HepG2 (cell line): ENCODE measurements at regions not wholly inside any gene's neighbourhood (a gene's known extent, or its start where the extent isn't known, plus 50 kb on each side); places are given as distances from the start of the nearest gene placed in this dataset.

ENCODE experiments used
- AHR ChIP-seq: IDR thresholded peaks from 2 replicates; pipeline ENCODE4 v1.6.1; 2018; ENCODE audit warnings: missing genetic modification reagents, missing compliant biosample characterization
- FOSL1 ChIP-seq: sonication (generic); formaldehyde crosslinking; IDR thresholded peaks from 2 replicates; pipeline ENCODE4 v1.9.0; 2021; ENCODE audit warnings: missing genetic modification reagents, borderline replicate concordance
- PRPF4 ChIP-seq: fragments of 200-400 bp; formaldehyde crosslinking; IDR thresholded peaks from 2 replicates; pipeline ENCODE4 v1.6.1; 2016; ENCODE audit warnings: low read length, low read depth; ENCODE audit not compliant: poor library complexity, severe bottlenecking
- RARA ChIP-seq: IDR thresholded peaks from 2 replicates; pipeline ENCODE4 v1.6.1; 2016; ENCODE audit warnings: missing genetic modification reagents, missing compliant biosample characterization
- RBM39 ChIP-seq: fragments of 200-400 bp; formaldehyde crosslinking; IDR thresholded peaks from one replicate; pipeline ENCODE4 v1.6.1; 2018; ENCODE audit warnings: antibody characterized with exemption, mild to moderate bottlenecking, low read depth, low read length; ENCODE audit not compliant: poor library complexity, severe bottlenecking
- ZHX2 ChIP-seq, 2 experiments: sonication (generic) in 1 of 2; formaldehyde crosslinking in 1 of 2; IDR thresholded peaks; 2 replicates each; pipeline versions ENCODE4 v1.6.1 to v1.9.0; 2014 to 2022; ENCODE audit warnings: antibody characterized with exemption in 1 of 2, borderline replicate concordance in 1 of 2, inconsistent platforms in 1 of 2, low read depth in 1 of 2, missing genetic modification reagents in 1 of 2
- TF ChIP-seq, protein P1 (sequence below): sonication (generic); formaldehyde crosslinking; IDR thresholded peaks from 2 replicates; pipeline ENCODE4 v1.4.0; 2020; ENCODE audit warnings: missing genetic modification reagents
- TF ChIP-seq, protein P2 (sequence below): sonication (generic); formaldehyde crosslinking; IDR thresholded peaks from 2 replicates; pipeline ENCODE4 v1.8.1; 2023; ENCODE audit warnings: mild to moderate bottlenecking, moderate library complexity, missing genetic modification reagents
- TF ChIP-seq, protein P3 (sequence below): sonication (generic); formaldehyde crosslinking; IDR thresholded peaks from 2 replicates; pipeline ENCODE4 v1.4.0; 2020; ENCODE audit warnings: missing genetic modification reagents

DNA sequence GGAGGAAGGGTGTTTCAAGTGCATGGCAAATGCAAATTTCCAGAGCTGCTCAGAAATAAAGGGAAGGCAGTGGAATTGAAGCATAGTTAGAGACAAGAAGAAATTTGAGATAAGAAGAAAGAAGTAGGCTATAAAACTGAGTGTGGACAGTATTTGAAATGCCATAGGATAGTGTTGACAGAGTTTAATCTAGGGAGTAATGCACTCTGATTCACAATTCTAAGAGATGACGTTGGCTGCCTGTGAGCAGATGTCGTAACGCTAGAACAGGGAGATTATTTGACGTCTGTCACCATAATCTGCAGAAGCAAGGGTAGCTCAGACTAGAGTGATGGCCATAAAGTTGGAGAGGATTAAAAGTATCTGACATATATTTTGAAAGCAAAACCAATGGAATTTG lies 389.9 kb upstream of the KIRREL3 start (continued):
- TF ChIP-seq ZHX2 (IDR thresholded peaks at IDR 0.05; ENCODE audit: low read depth) (no peak), ZHX2 (CRISPR knock-in tag; IDR thresholded peaks at IDR 0.05; ENCODE audit: borderline replicate concordance) (no peak), AHR (CRISPR knock-in tag) (no peak), FOSL1 (CRISPR knock-in tag) (no peak), RARA (CRISPR knock-in tag) (no peak), RBM39 (no peak), PRPF4 (no peak)
- TF ChIP-seq, protein P1, sequence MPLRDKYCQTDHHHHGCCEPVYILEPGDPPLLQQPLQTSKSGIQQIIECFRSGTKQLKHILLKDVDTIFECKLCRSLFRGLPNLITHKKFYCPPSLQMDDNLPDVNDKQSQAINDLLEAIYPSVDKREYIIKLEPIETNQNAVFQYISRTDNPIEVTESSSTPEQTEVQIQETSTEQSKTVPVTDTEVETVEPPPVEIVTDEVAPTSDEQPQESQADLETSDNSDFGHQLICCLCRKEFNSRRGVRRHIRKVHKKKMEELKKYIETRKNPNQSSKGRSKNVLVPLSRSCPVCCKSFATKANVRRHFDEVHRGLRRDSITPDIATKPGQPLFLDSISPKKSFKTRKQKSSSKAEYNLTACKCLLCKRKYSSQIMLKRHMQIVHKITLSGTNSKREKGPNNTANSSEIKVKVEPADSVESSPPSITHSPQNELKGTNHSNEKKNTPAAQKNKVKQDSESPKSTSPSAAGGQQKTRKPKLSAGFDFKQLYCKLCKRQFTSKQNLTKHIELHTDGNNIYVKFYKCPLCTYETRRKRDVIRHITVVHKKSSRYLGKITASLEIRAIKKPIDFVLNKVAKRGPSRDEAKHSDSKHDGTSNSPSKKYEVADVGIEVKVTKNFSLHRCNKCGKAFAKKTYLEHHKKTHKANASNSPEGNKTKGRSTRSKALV (CRISPR knock-in tag) = no peak
- TF ChIP-seq, protein P2, sequence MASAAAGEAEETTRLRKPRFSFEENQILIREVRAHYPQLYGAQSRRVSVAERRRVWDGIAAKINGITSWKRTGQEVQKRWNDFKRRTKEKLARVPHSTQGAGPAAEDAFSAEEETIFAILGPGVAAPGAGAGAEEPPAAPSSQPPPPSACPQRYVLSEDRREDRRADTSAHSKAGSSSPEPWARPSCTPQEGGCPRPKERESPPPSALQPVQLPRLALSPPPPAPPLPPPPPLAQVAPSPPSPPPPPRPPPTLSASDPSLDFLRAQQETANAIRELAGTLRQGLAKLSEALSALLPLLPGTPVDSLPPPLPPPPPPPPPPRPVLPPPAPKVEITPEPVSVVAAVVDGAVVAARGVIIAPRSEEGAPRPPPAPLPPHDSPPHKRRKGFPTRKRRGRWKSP (CRISPR knock-in tag) = no peak
- TF ChIP-seq, protein P3, sequence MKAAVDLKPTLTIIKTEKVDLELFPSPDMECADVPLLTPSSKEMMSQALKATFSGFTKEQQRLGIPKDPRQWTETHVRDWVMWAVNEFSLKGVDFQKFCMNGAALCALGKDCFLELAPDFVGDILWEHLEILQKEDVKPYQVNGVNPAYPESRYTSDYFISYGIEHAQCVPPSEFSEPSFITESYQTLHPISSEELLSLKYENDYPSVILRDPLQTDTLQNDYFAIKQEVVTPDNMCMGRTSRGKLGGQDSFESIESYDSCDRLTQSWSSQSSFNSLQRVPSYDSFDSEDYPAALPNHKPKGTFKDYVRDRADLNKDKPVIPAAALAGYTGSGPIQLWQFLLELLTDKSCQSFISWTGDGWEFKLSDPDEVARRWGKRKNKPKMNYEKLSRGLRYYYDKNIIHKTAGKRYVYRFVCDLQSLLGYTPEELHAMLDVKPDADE (CRISPR knock-in tag) = no peak
- TF ChIP-seq, all 625 proteins: peak for 0
